Effector CD8-positive, alpha-beta T cell (primary cell): ENCODE measurements at regions not wholly inside any gene's neighbourhood (a gene's known extent, or its start where the extent isn't known, plus 50 kb on each side); places are given as distances from the start of the nearest gene placed in this dataset.

Experiments used
- DNase-seq: peaks from one replicate; lab custom pipeline; 2025; lab: John Stamatoyannopoulos, UW

DNA sequence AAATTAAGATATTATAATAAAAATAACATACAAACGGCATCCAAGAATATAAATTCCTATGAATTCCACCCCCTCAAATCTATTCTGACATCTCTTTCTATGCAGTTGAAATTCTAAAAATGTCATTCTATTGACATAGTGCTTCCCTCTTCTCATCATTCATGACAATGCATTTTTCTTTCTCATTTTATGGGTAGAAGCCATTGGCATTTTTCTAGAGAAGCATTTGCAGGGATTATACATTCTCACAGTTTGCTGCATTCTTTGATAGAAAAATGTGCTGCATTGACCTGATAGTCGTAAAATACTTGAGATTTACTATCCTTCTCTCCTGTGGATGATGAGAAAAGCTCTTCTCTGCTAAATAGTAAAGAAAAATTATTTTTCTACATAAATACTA is 760.9 kb upstream of the ACO1 start:
- no peak for DNase-seq

- DNase-seq: no peak
Measured at GRCh38 chr9:31629292-31629691, 755.2 kb upstream of the ACO1 start.

GRCh38 chr9:31637265-31637664 is 747.2 kb upstream of the ACO1 start:
- DNase-seq: no peak

DNA sequence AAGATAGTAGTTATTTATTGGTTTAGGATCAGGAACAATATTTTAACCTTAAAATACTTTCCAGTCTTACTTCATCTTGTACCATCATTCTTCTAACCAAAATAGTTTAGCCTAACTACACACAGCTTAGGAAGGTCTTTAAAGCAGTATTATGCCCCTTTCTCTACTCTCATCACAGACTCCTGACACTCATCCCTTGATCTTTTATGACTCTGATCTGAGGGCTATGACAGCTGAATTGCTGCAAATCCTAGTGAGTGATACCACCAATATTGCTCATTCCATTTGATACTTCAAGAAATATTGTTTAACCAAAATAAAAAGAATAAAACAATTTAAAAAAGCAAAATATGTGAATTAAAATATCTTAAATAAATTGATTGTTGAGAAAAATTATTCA is 746.6 kb upstream of the ACO1 start:
- DNase-seq: no peak

DNA sequence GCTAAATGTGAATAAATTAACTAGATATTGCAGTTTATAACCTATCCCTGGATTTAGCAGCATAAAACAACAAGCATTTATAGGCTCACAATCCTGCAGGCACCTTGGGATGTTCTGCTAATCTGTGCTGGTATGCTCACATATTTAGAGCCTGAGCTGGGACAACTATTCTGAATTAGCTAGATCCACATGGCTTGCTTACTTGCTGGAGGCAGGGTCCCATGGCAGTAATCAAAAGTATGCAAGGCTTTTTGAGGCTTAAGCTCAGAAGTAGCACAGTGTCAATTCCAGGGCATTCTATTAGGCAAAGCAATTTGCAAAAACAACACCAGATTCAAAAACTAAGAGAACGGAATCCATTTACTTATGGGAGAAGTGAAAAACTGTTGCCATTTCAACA is 745.0 kb upstream of the ACO1 start:
- DNase-seq: no peak

- DNase-seq: no peak
Measured at GRCh38 chr9:31669311-31669710, 715.1 kb upstream of the ACO1 start.

- DNase-seq: no peak
Measured at GRCh38 chr9:31671011-31671410, 713.4 kb upstream of the ACO1 start.

- DNase-seq: no peak
Measured at GRCh38 chr9:31674264-31674663, 710.2 kb upstream of the ACO1 start.

- DNase-seq: no peak
Measured at GRCh38 chr9:31677415-31677814, 707.0 kb upstream of the ACO1 start.

DNA sequence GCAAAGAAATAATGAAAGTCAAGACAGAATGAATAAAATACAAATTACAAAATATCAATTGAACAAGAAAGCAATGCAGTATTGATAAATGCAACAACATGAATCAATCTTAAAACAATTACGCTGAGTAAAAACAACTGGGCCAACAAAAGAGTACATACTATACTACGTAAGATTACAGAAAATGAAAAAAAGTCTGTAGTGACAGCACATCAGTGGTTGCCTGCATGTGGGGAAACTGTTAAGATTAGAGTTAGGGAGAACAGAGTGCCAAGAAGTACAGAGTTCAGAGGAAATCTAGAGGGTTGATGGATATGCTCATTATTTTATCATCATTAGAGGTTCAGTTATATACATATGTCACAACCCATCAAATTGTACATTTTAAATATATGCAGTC is 706.6 kb upstream of the ACO1 start:
- no peak for DNase-seq

DNA sequence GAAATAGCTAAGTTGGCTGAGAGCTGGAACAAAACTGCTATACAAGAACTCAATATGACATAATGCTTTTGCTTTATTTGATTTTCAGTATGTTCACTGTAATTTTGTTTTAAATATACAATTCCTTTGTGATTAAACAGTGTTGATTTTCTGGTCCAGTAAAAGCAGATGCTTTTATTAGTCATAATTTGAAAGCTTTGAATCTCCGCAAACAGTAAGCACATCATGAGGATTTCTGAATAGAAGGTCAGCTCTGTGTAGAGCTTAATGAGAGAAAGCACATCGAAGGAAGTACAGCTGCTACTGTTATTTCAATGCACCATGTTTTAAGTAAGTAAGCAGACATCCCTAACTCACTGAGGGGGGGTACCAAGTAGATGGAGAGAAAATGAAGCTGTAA is 701.3 kb upstream of the ACO1 start:
- no peak for DNase-seq

DNA sequence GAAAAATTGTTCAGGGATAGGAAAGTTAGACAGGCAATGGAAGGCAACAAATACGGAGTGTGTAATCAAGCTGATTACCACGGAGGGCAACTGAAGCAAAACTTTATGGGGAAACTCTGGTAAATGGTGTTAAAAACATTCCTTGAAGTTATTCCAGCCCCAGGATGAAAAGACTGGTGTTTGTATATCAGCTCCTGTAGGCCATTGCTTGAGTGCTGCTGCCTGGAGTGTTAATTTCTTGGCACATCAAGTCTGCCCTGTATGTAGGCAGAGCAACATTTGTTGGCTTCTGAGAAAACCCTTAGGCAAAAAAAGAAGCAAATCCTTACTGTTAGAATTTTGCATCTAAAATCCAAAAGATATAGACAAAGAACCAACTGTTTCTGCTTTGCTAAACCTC is 686.5 kb upstream of the ACO1 start:
- DNase-seq: no peak

DNA sequence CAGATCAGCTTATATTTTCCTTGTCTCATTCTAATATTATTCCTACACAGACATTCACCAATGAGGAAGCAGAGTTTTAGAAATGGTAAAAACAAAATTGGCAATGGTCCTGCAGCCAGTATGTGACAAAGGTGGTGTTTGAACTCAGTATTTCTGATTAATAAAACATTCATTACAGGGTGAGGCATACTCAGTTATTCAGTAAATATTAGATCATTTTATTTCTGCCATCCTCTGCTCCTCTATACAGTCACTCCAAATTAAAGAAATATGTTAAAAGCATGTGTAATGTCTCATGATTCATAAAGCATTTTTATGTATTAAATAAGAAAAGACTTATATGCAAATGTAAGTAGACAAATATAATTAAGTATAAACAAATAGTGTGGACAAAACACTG is 684.6 kb upstream of the ACO1 start:
- no peak for DNase-seq

DNA sequence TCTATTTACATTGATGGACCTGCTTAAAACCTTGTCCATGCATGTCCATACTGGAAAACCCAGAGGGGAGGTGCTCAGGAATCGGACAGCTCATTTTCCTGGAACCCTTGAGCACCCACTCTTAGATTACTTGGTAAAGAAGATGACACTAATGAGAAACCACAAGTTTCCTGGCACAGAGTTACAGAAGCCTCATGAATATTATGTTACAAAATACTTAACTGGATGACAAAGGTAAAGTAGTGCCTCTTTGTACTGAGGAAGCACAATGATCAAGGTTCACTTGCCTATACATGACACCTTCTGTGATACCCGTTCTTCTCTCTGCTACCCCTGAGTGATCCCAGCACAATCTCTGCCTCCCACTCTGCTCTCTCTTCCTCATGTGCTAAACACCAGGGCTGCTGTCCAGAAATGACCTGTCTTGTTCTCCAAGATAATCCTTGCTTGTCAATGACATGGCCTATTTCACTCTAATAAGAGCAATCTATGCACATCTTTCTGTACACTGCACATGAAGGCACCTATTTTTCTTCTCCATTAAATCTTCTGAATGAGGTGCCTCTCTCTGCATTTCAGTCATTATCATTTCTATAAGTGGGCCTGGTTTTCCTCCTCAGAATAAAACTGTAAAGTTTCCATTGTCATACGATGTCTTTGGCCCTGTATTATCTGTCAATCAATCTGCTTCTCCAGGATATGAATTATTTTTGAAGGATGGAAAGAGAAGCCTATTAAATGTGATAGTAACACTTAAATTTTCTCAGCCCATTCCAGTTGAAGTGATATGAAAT is 684.0 kb upstream of the ACO1 start:
- no peak for DNase-seq

- no peak for DNase-seq
Measured at GRCh38 chr9:31702957-31703356, 681.5 kb upstream of the ACO1 start.

DNA sequence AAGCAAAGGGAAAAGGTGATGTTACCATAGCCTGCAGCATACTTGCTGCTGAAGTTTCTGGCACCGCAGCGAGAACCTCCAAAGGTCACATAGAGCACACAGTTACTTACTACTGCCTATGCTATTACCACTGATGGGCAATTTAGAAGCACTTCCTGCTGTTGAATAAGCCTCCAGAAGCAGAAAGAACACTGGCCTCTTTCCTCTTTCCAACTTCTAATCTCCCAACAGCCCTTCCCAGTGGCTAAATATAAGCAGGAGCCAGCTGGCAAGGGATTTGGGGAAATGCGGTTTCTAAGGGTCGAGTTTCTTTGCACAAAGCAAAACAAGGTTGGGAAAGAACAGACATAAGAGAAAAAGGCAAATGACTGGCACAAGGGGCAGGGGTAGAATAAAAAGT is 669.2 kb upstream of the ACO1 start:
- no peak for DNase-seq

DNA sequence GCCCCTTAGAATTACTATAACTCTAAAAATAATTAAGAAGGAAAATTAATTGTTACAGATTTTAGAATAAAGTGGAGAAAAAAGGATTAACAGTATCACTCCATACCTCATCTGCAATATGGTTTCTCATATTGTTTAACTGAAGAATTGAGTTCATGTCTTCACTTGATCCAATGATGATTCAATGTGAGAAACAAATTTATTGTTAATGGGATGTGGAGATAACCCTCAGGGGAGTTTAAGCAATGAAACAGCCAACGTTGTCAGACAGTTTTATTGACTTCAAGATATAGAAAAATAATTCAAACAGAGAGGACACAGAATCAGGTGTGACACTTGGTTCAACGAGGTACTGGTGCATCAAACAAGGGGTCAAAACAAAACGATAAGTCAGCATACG is 665.2 kb upstream of the ACO1 start:
- no peak for DNase-seq

DNA sequence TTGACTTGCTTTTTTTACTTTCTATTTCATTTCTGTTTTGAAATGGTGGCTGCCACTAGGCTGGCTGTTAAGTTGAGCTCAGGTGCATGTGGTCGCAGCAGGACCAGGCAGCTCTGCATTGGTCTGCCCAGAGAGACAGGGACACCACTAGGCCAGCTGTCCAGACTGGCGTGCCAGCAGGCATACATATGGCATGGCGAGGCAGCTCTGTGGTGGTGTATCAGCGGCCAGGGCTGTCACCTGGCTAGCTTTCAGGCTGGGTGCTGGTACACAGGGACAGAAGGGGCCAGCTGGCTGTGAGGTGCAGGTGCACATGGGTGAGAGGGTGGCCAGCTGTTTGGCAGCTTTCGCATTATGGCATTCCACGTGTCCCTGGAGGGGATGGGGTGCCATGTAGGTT is 654.0 kb upstream of the ACO1 start:
- DNase-seq: no peak

DNA sequence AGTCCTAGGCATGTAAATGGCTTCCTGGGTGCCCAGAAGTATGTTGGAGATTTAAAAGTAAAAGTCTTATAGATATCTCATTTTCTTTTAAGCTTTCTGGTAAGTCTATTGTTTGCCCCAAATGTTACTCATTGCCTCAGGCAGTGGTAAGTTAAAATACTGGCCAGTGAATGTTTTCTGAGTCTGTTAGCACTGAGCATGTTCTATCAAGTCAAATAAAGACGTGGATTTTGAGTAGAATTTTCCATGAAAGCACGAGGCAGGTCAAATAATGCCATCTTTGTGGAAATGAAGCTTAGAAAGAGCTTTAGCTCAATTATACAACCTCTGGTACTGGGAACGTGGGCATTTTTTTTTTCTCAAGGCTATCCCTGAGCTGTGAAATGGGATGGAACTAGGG is 651.3 kb upstream of the ACO1 start:
- no peak for DNase-seq

DNA sequence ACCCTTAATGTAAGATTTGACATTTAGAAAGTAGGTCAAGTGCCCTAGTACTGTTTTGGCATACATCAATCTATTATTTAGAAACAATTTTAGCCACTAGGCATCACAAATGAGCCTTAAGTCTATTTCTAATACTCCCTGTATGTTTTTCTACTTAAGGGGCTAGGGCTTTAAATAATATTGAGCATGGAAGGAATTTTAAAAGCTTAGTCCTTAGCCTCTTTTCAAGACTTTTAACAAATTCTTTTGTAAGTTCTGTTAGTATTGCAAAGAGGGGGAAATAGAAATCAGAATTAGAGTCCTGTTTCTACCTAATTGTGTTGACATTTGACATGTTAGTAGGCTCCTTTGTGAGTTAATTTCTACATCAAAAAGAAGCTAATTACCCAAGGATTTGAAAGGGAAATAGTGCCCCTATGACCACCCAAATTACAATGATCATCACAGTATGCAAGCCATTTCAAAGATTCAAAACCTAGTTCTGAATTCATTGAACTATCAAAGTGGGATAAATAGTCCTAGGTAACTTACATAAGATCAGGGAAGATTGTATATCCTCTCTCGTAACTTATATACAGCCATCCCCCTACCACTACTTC is 647.8 kb upstream of the ACO1 start:
- no peak for DNase-seq

GRCh38 chr9:31740705-31741104 is 643.7 kb upstream of the ACO1 start:
- DNase-seq: no peak

- no peak for DNase-seq
Measured at GRCh38 chr9:31744589-31744988, 639.9 kb upstream of the ACO1 start.

- DNase-seq: no peak
Measured at GRCh38 chr9:31745468-31745867, 639.0 kb upstream of the ACO1 start.

- DNase-seq: no peak
Measured at GRCh38 chr9:31745886-31746285, 638.6 kb upstream of the ACO1 start.
